ENCODE measurements at regions not wholly inside any gene's neighbourhood (a gene's known extent, or its start where the extent isn't known, plus 50 kb on each side); places are given as distances from the start of the nearest gene placed in this dataset.
"Not testable (repeated sequence)": the region's sequence is repeated elsewhere in the genome, so short reads cannot be mapped to it uniquely, and the experiment has no call there.

GRCh38 chr20:53814060-53814459, 220.4 kb upstream of the ZNF217 start:
- no peak for DNase-seq

GRCh38 chr20:53813636-53814035, 220.0 kb upstream of the ZNF217 start:
- no peak for DNase-seq

- no peak for DNase-seq
These were observed 217.9 kb upstream of the ZNF217 start for GRCh38 chr20:53811577-53811976.

- DNase-seq, result no peak
These were observed 217.2 kb upstream of the ZNF217 start for GRCh38 chr20:53810661-53811355.

- DNase-seq, result no peak
These were observed 216.2 kb upstream of the ZNF217 start for GRCh38 chr20:53809728-53810365.

- DNase-seq, result no peak
These were observed 215.6 kb upstream of the ZNF217 start for GRCh38 chr20:53809217-53809616.

- DNase-seq, result no peak
These were observed 215.1 kb upstream of the ZNF217 start for GRCh38 chr20:53808733-53809132.

- DNase-seq, result not testable (repeated sequence)
These were observed 214.7 kb upstream of the ZNF217 start for GRCh38 chr20:53808302-53808701.

GRCh38 chr20:53806683-53807401, 213.2 kb upstream of the ZNF217 start:
- no peak for DNase-seq

- DNase-seq, result no peak
These were observed 212.3 kb upstream of the ZNF217 start for GRCh38 chr20:53805895-53806384.

- no peak for DNase-seq
These were observed 211.6 kb upstream of the ZNF217 start for GRCh38 chr20:53804920-53805894.

GRCh38 chr20:53804308-53804707, 210.7 kb upstream of the ZNF217 start:
- DNase-seq, result not testable (repeated sequence)

GRCh38 chr20:53803492-53804155, 210.0 kb upstream of the ZNF217 start:
- DNase-seq, result no peak

- DNase-seq, result no peak
These were observed 208.2 kb upstream of the ZNF217 start for GRCh38 chr20:53801609-53802370.

GRCh38 chr20:53800883-53801604, 207.4 kb upstream of the ZNF217 start:
- DNase-seq, result no peak

- no peak for DNase-seq
These were observed 206.8 kb upstream of the ZNF217 start for GRCh38 chr20:53800418-53800817.

- DNase-seq, result no peak
These were observed 203.4 kb upstream of the ZNF217 start for GRCh38 chr20:53797085-53797484.

- no peak for DNase-seq
These were observed 201.5 kb upstream of the ZNF217 start for GRCh38 chr20:53795170-53795569.

GRCh38 chr20:53794529-53795115, 201.0 kb upstream of the ZNF217 start:
- DNase-seq, result no peak

GRCh38 chr20:53793783-53794383, 200.2 kb upstream of the ZNF217 start:
- no peak for DNase-seq

All from activated T-cell treated with anti-CD3 and anti-CD28 coated beads, Interleukin-2, amount 50 U/mL, for 1 hour (primary cell).